A673 (cell line): ENCODE measurements at regions not wholly inside any gene's neighbourhood (a gene's known extent, or its start where the extent isn't known, plus 50 kb on each side); places are given as distances from the start of the nearest gene placed in this dataset.
"Not testable (repeated sequence)": the region's sequence is repeated elsewhere in the genome, so short reads cannot be mapped to it uniquely, and the experiment has no call there.

Experiments used
- BruUV-seq: library from RNA; stranded (reverse); fragments of 400-500 nt; replicated peaks from 2 replicates; lab custom pipeline; 2021; lab: Mats Ljungman, UMichigan
- CTCF ChIA-PET: fragments of 300-600 bp; sonication (Branson Sonifier 250); formaldehyde crosslinking; loops from one replicate; lab custom pipeline; 2022; ENCODE audit warnings: antibody characterized with exemption; lab: Charles Lee
- POLR2A ChIA-PET: fragments of 300-600 bp; sonication (Branson Sonifier 250); formaldehyde crosslinking; loops from one replicate; lab custom pipeline; 2022; ENCODE audit warnings: antibody characterized with exemption; ENCODE audit not compliant: low non-redundant PET; lab: Charles Lee
- DNase-seq: peaks from one replicate; pipeline ENCODE4 v3.0.0-alpha.2; 2015; ENCODE audit warnings: low spot score
- H3K27ac ChIP-seq: fragments of 200-600 bp; sonication (generic); 2 replicates; pipeline ENCODE4 v1.5.1; 2016; ENCODE audit warnings: mixed run types, low read depth, mild to moderate bottlenecking, mixed read lengths, antibody characterized with exemption, low read length; ENCODE audit not compliant: poor library complexity, severe bottlenecking
- H3K27me3 ChIP-seq: fragments of 200-600 bp; sonication (generic); replicated peaks from 2 replicates; pipeline ENCODE4 v1.6.1; 2017; ENCODE audit warnings: mixed run types, low read depth, mild to moderate bottlenecking, mixed read lengths, antibody characterized with exemption, low read length; ENCODE audit not compliant: insufficient read depth, poor library complexity
- H3K36me3 ChIP-seq: fragments of 200-600 bp; sonication (generic); 2 replicates; pipeline ENCODE4 v1.6.1; 2016; ENCODE audit warnings: mixed run types, mild to moderate bottlenecking, mixed read lengths, antibody characterized with exemption, low read length; ENCODE audit not compliant: insufficient read depth, poor library complexity, severe bottlenecking
- H3K4me1 ChIP-seq: fragments of 200-600 bp; sonication (generic); 2 replicates; pipeline ENCODE4 v1.6.1; 2017; ENCODE audit warnings: mixed run types, mild to moderate bottlenecking, mixed read lengths, antibody characterized with exemption, low read length; ENCODE audit not compliant: insufficient read depth, poor library complexity, severe bottlenecking
- H3K4me3 ChIP-seq: fragments of 200-600 bp; sonication (generic); 2 replicates; pipeline ENCODE4 v1.5.1; 2016; ENCODE audit warnings: low read depth, mixed run types, mild to moderate bottlenecking, mixed read lengths, low read length; ENCODE audit not compliant: poor library complexity, severe bottlenecking
- H3K9me3 ChIP-seq: fragments of 200-600 bp; sonication (generic); 2 replicates; pipeline ENCODE4 v1.6.1; 2016; ENCODE audit warnings: mixed run types, low read depth, mild to moderate bottlenecking, mixed read lengths, antibody characterized with exemption, low read length; ENCODE audit not compliant: poor library complexity, severe bottlenecking
- CTCF ChIP-seq: fragments of 300-800, 200-600 bp; sonication (generic); conservative IDR thresholded peaks from 2 replicates; pipeline ENCODE4 v1.5.1; 2017; ENCODE audit warnings: low read depth, mild to moderate bottlenecking, antibody characterized with exemption, low read length, moderate library complexity, mixed read lengths
- EZH2 ChIP-seq: fragments of 200-600 bp; sonication (generic); IDR thresholded peaks from 2 replicates; pipeline ENCODE4 v1.6.1; 2017; ENCODE audit warnings: borderline replicate concordance, low read depth, mild to moderate bottlenecking, mixed read lengths, antibody characterized with exemption, low read length; ENCODE audit not compliant: poor library complexity, severe bottlenecking
- intact Hi-C: fragments of 100-400 bp; cut with micrococcal nuclease; formaldehyde crosslinking; loops from one replicate; pipeline ENCODE4 v1.10.0; 2022; ENCODE audit not compliant: unreplicated experiment

- ChIA-PET POLR2A (no interaction called here), CTCF (no interaction called here)
- Histone ChIP-seq H3K27me3 (no peaks in the 10 kb centered on the region), H3K9me3 (peaks cover 20% of the 10 kb centered on the region), H3K27ac (no peak overlapping the region), H3K4me1 (no peaks in the 10 kb centered on the region), H3K36me3 (no peaks in the 10 kb centered on the region), H3K4me3 (no peak overlapping the region)
- intact Hi-C loops: no loop called here
- no peak for DNase-seq
- TF ChIP-seq EZH2 (no peak), CTCF (no peak)
- no TSS peak for BruUV-seq
These were observed 203.2 kb downstream of the LAS1L start for GRCh38 chrX:65331371-65331770.

- Histone ChIP-seq H3K27ac (no peak overlapping the region), H3K9me3 (peaks cover 5% of the 10 kb centered on the region), H3K36me3 (no peaks in the 10 kb centered on the region), H3K4me1 (no peaks in the 10 kb centered on the region), H3K27me3 (no peaks in the 10 kb centered on the region), H3K4me3 (no peak overlapping the region)
- TF ChIP-seq CTCF (no peak), EZH2 (no peak)
- ChIA-PET CTCF (no interaction called here), POLR2A (no interaction called here)
- DNase-seq: no peak
- BruUV-seq: no TSS peak
- intact Hi-C loops: no loop called here
These were observed 234.3 kb downstream of the LAS1L start for GRCh38 chrX:65300104-65300809.

DNA sequence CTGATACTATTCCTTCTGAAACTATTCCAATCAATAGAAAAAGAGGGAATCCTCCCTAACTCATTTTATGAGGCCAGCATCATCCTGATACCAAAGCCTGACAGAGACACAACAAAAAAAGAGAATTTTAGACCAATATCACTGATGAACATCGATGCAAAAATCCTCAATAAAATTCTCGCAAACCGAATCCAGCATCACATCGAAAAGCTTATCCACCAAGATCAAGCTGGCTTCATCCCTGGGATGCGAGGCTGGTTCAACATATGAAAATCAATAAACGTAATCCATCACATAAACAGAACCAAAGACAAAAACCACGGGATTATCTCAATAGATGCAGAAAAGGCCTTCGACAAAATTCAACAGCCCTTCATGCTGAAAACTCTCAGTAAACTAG is 251.7 kb downstream of the LAS1L start:
- H3K27me3 ChIP-seq, H3K36me3 ChIP-seq, H3K4me3 ChIP-seq, intact Hi-C loops, H3K4me1 ChIP-seq, H3K27ac ChIP-seq, POLR2A ChIA-PET, BruUV-seq, CTCF ChIA-PET, DNase-seq: not testable (repeated sequence)
- H3K9me3 ChIP-seq: peaks cover 20% of the 10 kb centered on the region

DNA sequence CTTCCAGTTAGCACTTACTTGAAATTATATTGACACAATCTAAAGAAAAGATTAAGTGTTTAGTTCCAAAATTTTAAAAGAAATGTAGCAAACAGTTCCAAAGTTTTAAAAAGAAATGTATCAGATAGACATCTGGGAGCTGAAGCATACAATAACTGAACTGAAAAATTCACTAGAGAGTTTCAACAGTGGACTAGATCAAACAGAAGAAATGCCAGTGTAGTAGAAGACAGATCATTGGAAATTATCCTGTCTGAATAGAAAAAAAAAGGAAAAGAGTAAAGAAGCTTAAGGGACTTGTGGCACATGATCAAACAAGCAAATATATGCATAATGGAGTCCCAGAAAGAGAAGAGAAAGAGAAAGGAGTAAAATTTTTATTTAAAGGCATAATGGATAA is 261.4 kb downstream of the LAS1L start:
- no TSS peak for BruUV-seq
- Histone ChIP-seq H3K36me3 (no peaks in the 10 kb centered on the region), H3K27ac (no peak overlapping the region), H3K27me3 (no peaks in the 10 kb centered on the region), H3K4me1 (no peaks in the 10 kb centered on the region), H3K9me3 (peaks cover 48% of the 10 kb centered on the region), H3K4me3 (no peak overlapping the region)
- POLR2A ChIA-PET: no interaction called here
- CTCF ChIA-PET: no interaction called here
- no peak for DNase-seq
- intact Hi-C loops: no loop called here
- no peak for TF ChIP-seq CTCF
- TF ChIP-seq EZH2: no peak
